Gastroesophageal sphincter (tissue), 4 donors: ENCODE measurements at regions not wholly inside any gene's neighbourhood (a gene's known extent, or its start where the extent isn't known, plus 50 kb on each side); places are given as distances from the start of the nearest gene placed in this dataset.

Experiments used
- ATAC-seq: fragments of 150-250 bp; one replicate; pipeline ENCODE4 v1.9.1; 2016; ENCODE audit warnings: mild to moderate bottlenecking, moderate library complexity
- H3K27ac ChIP-seq, 4 donors: fragments of 200-600 bp; sonication (generic) in 3 of 4; 1 replicate in 3 of 4; 2 replicates in 1 of 4; pipeline ENCODE4 v1.5.1; 2016 to 2019
- H3K27me3 ChIP-seq: fragments of 200-600 bp; sonication (generic); one replicate; pipeline ENCODE4 v1.5.1; 2019
- H3K36me3 ChIP-seq, 2 donors: fragments of 200-600 bp; sonication (generic); one replicate each; pipeline ENCODE4 v1.5.1; 2019; ENCODE audit warnings: control low read depth in 1 of 2
- H3K4me1 ChIP-seq, 3 donors: fragments of 200-600 bp; sonication (generic); 1 replicate in 2 of 3; 2 replicates in 1 of 3; pipeline ENCODE4 v1.5.1; 2016 to 2019; ENCODE audit warnings: control low read depth in 2 of 3
- H3K4me3 ChIP-seq, 2 donors: fragments of 200-600 bp; sonication (generic); one replicate each; pipeline ENCODE4 v1.5.1; 2019; ENCODE audit warnings: mild to moderate bottlenecking in 1 of 2, moderate library complexity in 1 of 2
- H3K9me3 ChIP-seq, 3 donors: fragments of 200-600 bp; sonication (generic); one replicate each; pipeline ENCODE4 v1.5.1; 2017 to 2019; ENCODE audit warnings: control low read depth in 2 of 3
- EP300 ChIP-seq: sonication (generic); formaldehyde crosslinking; IDR thresholded peaks from one replicate; pipeline ENCODE4 v1.6.1; 2017; ENCODE audit warnings: antibody characterized with exemption, mild to moderate bottlenecking
- POLR2A ChIP-seq, 2 donors: fragments of 450-650 bp; IDR thresholded peaks; one replicate each; pipeline ENCODE4 v1.6.1; 2017; ENCODE audit warnings: antibody characterized with exemption in 2 of 2, mild to moderate bottlenecking in 2 of 2, moderate library complexity in 1 of 2
- POLR2AphosphoS5 ChIP-seq: sonication (generic); formaldehyde crosslinking; IDR thresholded peaks from one replicate; pipeline ENCODE4 v1.6.1; 2017; ENCODE audit warnings: antibody characterized with exemption
- WGBS, 2 donors: methylation state at CpG; one replicate each; pipeline ENCODE4 v1.1.5; 2018; ENCODE audit warnings: low coverage in 1 of 2; 5-methylcytosine and 5-hydroxymethylcytosine counted together
- TF ChIP-seq, protein P1 (sequence below), 4 experiments: fragments of 200-600 bp in 2 of 4; fragments of 450-650 bp in 2 of 4; sonication (generic) in 1 of 4; IDR thresholded peaks; one replicate each; pipeline ENCODE4 v1.5.1; 2017 to 2019; ENCODE audit warnings: antibody characterized with exemption in 4 of 4, mild to moderate bottlenecking in 2 of 4, moderate library complexity in 2 of 4

GRCh38 chr14:106831322-106831720, 1304.9 kb downstream of the TMEM121 start:
- Histone ChIP-seq H3K9me3 (no peaks in the 10 kb centered on the region), H3K36me3 (no peaks in the 10 kb centered on the region), H3K27me3 (peaks cover 26% of the 10 kb centered on the region), H3K4me1 (no peaks in the 10 kb centered on the region), H3K27ac (no peak overlapping the region), H3K4me3 (no peak overlapping the region)
- TF ChIP-seq, protein P1, sequence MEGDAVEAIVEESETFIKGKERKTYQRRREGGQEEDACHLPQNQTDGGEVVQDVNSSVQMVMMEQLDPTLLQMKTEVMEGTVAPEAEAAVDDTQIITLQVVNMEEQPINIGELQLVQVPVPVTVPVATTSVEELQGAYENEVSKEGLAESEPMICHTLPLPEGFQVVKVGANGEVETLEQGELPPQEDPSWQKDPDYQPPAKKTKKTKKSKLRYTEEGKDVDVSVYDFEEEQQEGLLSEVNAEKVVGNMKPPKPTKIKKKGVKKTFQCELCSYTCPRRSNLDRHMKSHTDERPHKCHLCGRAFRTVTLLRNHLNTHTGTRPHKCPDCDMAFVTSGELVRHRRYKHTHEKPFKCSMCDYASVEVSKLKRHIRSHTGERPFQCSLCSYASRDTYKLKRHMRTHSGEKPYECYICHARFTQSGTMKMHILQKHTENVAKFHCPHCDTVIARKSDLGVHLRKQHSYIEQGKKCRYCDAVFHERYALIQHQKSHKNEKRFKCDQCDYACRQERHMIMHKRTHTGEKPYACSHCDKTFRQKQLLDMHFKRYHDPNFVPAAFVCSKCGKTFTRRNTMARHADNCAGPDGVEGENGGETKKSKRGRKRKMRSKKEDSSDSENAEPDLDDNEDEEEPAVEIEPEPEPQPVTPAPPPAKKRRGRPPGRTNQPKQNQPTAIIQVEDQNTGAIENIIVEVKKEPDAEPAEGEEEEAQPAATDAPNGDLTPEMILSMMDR (IDR thresholded peaks at IDR 0.05), result peak in 1 of 4 experiments; percentile 28
- no peak for TF ChIP-seq POLR2AphosphoS5
- no peak for TF ChIP-seq EP300
- no peak for ATAC-seq
- 100% methylated on average over 1 of the region's 11 CpGs; no CpG with 5 or more reads in 1 of the 2 donors for WGBS, 2 donors

DNA sequence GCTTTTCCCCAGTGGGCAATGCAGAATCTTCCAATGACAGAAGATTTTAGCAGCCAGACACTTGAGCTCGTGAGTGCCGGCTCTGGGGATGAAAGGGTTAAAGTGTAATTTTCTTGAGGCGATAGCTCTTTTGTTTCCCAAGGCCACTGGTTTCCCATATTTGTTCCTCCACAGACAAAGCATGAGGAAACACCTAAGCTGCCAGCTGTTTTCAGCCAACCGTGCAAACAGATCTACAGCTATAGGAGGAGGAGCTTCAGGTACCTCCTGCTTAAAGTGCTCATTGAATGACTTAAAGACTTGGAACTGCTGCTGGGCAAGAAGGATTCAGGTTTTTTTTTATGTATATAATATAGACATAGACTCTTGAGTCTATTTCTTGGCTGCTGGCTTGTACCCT, 1311.5 kb downstream of the TMEM121 start:
- no peak overlapping the region for H3K27ac ChIP-seq
- H3K9me3 ChIP-seq, result no peaks in the 10 kb centered on the region
- 66 to 80% methylated on average over 2 to 4 of the region's 4 CpGs for WGBS, 2 donors
- TF ChIP-seq POLR2AphosphoS5 (no peak), EP300 (no peak), POLR2A (IDR thresholded peaks at IDR 0.05) (no peak)
- TF ChIP-seq, protein P1 (IDR thresholded peaks at IDR 0.05), result no peak
- H3K4me1 ChIP-seq, result no peaks in the 10 kb centered on the region
- H3K4me3 ChIP-seq, result no peak overlapping the region
- H3K36me3 ChIP-seq, result no peaks in the 10 kb centered on the region
- ATAC-seq, result no peak
- H3K27me3 ChIP-seq, result peaks cover 53% of the 10 kb centered on the region

- Histone ChIP-seq H3K4me3 (no peak overlapping the region), H3K36me3 (no peaks in the 10 kb centered on the region), H3K27ac (no peak overlapping the region), H3K9me3 (no peaks in the 10 kb centered on the region), H3K4me1 (no peaks in the 10 kb centered on the region), H3K27me3 (peaks cover 66% of the 10 kb centered on the region)
- WGBS, 2 donors, result 78 to 83% methylated on average over 5 to 8 of the region's 18 CpGs
- TF ChIP-seq EP300 (no peak), POLR2A (IDR thresholded peaks at IDR 0.05) (no peak), POLR2AphosphoS5 (no peak)
- TF ChIP-seq, protein P1 (IDR thresholded peaks at IDR 0.05), result no peak
- ATAC-seq, result no peak
Measured at GRCh38 chr14:106838991-106839769, 1312.8 kb downstream of the TMEM121 start.

GRCh38 chr14:106840258-106840657, 1313.9 kb downstream of the TMEM121 start:
- Histone ChIP-seq H3K27me3 (peaks cover 71% of the 10 kb centered on the region), H3K4me1 (no peaks in the 10 kb centered on the region), H3K4me3 (no peak overlapping the region), H3K27ac (no peak overlapping the region), H3K9me3 (no peaks in the 10 kb centered on the region), H3K36me3 (no peaks in the 10 kb centered on the region)
- ATAC-seq, result no peak
- 17 to 51% methylated on average over 1 to 2 of the region's 2 CpGs for WGBS, 2 donors
- TF ChIP-seq POLR2AphosphoS5 (no peak), EP300 (no peak), POLR2A (IDR thresholded peaks at IDR 0.05) (no peak)
- TF ChIP-seq, protein P1 (IDR thresholded peaks at IDR 0.05), result no peak

- 88 to 90% methylated on average over 4 of the region's 4 CpGs for WGBS, 2 donors
- H3K36me3 ChIP-seq, result no peaks in the 10 kb centered on the region
- TF ChIP-seq POLR2A (IDR thresholded peaks at IDR 0.05) (no peak), EP300 (no peak), POLR2AphosphoS5 (no peak)
- TF ChIP-seq, protein P1 (IDR thresholded peaks at IDR 0.05), result no peak
- no peak overlapping the region for H3K4me3 ChIP-seq
- ATAC-seq, result no peak
- no peaks in the 10 kb centered on the region for H3K9me3 ChIP-seq
- H3K4me1 ChIP-seq, result no peaks in the 10 kb centered on the region
- no peak overlapping the region for H3K27ac ChIP-seq
- H3K27me3 ChIP-seq, result peaks cover 72% of the 10 kb centered on the region
Measured at GRCh38 chr14:106840991-106841390, 1314.6 kb downstream of the TMEM121 start.
